Prostate gland (tissue), 2 donors: ENCODE measurements at regions not wholly inside any gene's neighbourhood (a gene's known extent, or its start where the extent isn't known, plus 50 kb on each side); places are given as distances from the start of the nearest gene placed in this dataset.

Source experiments
- POLR2AphosphoS5 ChIP-seq: sonication (generic); formaldehyde crosslinking; IDR thresholded peaks from one replicate; pipeline ENCODE4 v1.6.1; 2017; ENCODE audit warnings: antibody characterized with exemption
- TF ChIP-seq, protein P1 (sequence below), 4 experiments: fragments of 200-600 bp in 2 of 4; fragments of 450-650 bp in 2 of 4; sonication (generic) in 2 of 4; IDR thresholded peaks; 1 replicate in 3 of 4; 2 replicates in 1 of 4; pipeline ENCODE4 v1.5.1; 2016 to 2019; ENCODE audit warnings: antibody characterized with exemption in 4 of 4, mild to moderate bottlenecking in 2 of 4, moderate library complexity in 2 of 4

DNA sequence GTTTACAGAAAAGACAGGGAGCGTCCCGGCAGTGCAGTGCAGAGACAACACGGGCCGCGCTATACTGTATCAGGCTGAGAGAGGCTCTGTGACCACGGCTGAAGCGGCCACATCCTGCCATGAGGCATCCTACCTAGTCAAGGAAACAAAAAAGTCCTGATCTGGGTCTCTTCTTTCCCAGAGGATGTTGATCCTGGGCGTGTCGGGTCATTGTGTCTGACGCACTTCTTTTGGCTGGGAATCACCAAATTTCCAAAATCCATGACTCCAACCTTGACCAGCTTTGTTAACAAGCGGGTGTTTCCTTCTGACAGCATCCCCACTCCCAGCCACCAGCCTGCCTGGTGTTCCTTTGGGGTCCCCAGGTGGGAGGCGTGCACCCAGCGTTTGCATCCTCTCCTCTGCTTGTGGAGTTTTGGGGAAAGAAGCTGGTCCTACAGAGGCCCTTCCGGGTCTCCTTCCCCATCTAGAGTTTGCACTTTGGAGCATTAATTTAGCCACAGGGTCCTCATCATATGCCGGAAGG is 91.4 kb upstream of the RAI14 start:
- TF ChIP-seq, protein P1, sequence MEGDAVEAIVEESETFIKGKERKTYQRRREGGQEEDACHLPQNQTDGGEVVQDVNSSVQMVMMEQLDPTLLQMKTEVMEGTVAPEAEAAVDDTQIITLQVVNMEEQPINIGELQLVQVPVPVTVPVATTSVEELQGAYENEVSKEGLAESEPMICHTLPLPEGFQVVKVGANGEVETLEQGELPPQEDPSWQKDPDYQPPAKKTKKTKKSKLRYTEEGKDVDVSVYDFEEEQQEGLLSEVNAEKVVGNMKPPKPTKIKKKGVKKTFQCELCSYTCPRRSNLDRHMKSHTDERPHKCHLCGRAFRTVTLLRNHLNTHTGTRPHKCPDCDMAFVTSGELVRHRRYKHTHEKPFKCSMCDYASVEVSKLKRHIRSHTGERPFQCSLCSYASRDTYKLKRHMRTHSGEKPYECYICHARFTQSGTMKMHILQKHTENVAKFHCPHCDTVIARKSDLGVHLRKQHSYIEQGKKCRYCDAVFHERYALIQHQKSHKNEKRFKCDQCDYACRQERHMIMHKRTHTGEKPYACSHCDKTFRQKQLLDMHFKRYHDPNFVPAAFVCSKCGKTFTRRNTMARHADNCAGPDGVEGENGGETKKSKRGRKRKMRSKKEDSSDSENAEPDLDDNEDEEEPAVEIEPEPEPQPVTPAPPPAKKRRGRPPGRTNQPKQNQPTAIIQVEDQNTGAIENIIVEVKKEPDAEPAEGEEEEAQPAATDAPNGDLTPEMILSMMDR (IDR thresholded peaks at IDR 0.05), result no peak
- no peak for TF ChIP-seq POLR2AphosphoS5
